ENCODE measurements at regions not wholly inside any gene's neighbourhood (a gene's known extent, or its start where the extent isn't known, plus 50 kb on each side); places are given as distances from the start of the nearest gene placed in this dataset.
"Not testable (repeated sequence)": the region's sequence is repeated elsewhere in the genome, so short reads cannot be mapped to it uniquely, and the experiment has no call there.

DNA sequence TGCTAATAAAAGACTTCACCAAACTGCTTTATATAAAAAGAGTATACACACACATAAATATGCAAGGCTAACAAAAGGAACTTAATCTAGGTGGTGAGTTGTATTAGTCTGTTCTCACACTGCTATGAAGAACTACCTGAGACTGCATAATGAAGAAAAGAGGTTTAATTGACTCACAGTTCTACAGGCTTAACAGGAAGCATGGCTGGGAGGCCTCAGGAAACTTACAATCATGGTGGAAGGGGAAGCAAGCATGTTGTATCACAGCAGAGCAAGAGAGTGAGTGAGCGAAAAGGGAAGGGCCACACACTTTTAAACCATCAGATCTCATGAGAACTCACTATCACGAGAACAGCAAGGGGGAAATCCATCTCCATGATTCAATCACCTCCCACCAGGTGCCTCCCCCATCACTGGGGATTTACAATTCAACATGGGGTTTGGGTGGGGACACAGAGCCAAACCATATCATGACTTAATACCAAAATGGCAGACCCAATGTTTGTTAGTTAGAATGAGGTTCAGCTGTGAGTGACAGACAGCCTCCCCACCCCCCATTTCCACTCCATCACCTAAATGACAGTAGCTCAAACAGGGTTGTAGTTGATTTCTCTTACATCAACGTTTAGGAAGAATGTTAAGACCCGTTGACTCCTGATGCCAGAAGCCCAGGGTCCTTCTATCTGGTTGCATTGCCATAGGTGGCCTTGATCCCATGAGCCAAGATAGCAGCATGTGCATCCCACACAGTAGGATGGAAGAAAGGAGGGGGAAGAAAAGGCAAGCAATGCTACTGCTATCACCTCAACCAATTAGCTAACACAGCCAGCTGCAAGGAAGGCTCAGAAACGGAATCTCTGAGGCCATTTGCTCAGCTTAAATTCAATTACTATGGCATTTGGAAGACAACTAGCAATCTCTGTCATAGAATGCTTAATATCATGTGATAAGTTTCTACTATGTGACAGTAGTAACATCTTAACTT is 77.0 kb downstream of the CCDC71L start:
- no peak for DNase-seq

DNA sequence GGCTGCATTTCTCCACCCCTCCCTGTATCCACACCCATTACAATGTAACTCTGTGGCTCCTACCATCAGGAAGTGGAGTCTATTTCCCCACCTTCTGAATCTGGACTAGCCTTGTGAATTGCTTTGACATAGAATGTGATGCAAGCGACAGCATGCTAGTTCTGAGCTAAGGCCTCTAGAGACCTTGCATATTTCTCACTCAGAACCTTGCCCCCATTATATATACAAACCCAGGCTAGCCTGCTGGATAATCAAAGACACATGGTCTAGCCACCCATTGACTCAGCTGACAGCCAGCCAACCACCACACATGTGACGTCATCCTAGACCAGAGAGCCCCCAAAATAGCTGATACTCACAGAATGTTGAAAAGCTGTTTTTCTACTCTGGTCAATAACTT is 77.9 kb downstream of the CCDC71L start:
- no peak for DNase-seq

DNA sequence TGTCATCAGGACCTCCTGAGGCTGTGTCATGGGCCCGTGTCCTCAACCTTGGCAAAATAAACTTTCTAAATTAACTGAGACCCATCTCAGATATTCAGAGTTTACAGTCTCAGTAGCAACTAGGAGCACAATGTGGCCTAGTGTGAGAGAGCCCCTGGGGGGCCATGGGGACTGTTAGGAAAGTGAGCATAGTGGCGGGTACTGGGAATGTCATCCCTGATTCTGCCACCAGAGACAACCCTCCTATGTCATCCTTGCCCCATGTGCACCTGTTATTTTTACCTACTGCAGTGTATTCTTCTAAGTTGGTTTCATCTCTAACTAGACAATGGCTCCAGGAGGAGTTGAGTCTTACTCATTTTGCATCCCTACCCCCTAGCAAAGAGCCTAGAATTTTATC is 78.6 kb downstream of the CCDC71L start:
- DNase-seq, result no peak

DNA sequence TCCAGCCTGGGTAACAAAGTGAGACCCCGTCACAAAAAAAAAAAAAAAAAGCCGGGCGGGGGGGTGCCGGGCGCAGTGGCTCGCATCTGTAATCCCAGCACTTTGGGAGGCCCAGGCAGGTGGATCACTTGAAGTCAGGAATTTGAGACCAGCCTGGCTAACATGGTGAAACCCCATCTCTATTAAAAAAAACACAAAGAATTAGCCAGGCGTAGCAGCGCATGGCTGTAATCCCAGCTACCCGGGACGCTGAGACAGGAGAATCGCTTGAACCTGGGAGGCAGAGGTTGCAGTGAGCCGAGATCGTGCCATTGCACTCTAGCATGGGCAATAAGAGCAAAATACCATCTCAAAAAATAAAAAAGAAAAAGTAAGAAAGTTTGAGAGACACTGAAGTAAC is 81.9 kb downstream of the CCDC71L start:
- not testable (repeated sequence) for DNase-seq

DNA sequence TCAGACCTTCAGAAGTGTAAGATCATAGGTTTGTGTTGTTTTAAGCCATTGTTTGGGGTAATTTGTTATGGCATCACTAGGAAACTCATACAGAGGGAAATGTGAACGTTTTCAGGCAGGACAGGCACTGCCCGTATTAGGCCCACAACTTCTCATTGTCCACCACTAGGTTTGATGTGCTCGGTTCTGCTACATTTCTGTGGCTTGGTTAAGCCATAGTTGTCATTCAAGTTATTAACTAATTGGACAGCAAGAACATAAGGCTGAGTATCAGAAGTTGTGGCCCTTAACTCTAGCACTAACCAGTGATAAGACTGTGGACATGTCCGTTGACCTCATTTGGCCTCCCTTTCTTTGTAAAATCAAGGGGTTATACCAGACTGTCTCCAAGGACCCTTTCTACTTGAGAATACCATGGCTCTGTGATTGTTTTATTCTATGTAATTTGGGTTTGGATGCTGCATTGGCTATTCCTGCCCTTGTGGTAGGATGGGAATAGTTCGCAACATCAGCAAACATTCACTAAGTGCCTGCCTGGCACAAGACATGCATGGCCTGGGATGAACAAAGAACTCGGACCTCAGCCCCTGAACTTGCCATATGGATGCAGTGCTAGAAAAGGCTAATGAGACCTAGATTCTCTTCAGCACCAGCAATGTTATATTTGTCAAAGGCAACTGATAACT is 85.7 kb downstream of the CCDC71L start:
- no peak for DNase-seq

DNA sequence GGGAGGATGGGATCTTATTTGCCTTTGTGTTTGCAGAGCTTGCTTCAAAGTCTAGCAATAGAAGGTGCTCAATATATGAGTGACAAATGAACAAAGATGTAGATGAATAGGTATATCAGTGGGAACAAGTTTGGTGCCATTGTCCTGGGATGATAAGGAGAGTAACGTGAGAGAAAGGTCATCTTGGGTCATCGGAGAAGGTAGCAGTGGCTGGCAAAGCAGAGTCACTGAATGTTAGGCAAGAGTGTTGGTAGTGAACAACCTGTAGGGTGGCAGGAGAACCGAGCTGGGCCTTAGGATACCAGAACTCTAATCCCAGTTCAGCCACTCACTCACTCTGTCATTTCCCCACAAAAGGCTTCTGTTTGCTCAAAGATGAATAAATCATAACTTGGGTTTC is 87.2 kb downstream of the CCDC71L start:
- no peak for DNase-seq

DNA sequence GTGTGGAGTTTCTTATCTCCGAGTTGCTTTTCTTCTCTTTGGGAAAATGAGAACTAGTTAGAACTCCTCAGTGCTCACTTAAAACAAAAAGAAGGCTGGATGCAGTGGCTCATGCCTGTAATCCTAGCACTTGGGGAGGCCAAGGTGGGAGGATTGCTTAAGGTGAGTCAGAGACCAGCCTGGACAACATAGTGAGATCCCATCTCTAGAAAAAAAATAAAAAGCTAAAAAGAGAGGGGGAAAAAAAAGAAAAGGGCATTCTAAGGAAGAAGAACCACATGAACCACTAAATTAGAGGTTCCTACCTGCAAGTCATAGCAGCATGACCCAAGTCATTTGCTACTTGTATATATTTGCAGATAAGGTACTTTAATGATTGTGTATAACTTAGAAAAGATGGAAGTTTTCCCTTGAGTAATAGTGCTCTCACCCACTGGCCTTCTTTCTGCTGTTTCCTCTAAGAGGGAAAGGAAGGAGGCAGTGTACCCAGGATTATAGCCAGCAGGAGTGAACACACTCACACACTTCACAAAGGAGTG is 87.8 kb downstream of the CCDC71L start:
- no peak for DNase-seq

DNA sequence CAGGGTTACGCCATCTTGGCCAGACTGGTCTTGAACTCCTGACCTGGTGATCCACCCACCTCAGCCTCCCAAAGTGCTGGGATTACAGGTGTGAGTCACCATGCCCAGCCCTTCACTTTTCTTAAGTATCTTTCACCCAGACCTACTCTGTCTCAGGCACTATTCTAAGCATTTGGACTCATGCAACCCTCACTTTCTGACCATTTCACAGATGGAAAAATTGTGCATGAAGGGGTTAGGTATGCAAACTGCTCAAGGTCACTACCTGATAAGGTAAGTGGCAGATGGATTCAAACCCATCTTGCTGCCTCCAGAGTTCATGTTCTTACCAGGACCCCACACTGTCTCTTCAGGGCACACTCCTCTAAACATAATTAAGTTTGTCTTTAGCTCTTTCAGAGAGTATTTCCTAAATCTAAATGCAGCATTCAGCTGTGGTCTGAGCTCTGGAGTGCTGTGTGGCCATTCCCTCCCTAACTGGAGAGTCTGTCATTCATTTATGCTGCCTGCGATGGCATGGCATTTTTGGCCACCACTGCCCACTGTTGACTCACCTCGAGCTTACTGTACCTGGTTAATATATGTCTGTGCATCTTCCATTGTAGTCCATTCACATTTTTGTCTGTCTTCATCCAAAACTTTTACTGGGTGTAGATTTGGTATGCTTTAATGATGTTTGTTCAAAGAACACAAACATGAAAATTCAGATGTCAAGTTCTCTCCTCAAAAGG is 88.4 kb downstream of the CCDC71L start:
- DNase-seq, result no peak

DNA sequence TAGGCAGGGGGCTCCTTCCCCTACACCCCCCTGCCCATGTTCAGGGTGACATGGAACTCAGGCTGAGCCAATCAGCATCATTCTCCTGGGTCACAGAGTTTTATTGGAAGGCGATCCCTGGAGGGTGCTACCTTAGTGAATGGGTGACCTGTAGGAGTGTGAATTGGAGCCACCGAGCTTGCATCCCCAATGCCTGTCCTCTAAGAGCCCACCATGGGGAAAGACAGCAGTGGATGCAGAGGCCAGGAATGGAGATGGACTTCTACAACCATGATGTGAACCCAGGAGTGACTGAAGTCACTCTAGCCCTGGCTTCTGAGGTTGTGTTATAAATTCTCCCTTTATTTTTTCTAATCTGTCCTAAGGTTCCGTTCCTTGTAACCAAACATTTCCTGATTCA is 89.4 kb downstream of the CCDC71L start:
- no peak for DNase-seq

DNA sequence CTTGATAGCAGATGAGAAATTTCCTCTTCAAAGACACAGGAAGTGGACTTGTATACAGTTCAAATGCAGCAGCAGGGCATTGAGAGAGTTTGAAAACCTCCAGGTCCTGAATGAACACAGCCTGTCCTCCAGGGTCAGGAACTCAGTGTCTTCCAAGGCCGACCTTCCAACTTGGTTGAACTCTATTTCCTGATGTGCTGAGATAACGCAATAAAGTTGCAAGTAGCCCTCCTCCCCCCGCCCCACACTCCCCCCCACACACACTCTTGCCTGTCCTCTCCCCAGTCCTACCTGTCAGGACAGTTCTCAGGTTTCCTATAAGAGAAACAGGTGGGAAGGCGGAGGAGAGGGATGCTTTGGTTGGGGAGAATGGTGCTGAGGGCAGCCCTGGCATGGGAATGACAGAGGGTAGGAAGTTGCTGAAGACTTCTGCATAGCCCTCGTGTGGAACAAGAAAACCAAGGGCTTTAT is 90.0 kb downstream of the CCDC71L start:
- DNase-seq, result no peak

DNA sequence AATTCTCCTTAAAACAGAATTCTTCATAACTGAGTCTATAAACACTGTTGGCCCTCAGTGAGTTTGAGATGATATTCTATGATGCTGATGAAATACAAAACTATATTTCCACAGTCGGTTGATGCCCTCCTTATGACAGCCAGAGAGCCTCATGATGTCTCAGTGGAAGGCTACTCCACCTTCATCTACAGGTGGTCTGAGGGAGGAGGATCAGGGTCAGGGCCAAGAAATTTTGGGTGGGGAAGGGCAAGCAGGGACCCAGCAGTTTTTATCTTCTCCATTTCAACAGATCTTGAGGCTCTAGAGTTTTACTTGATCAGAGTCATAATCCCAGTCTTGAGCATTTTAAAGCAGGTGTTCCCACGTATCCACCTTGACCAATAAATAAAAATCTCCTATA is 90.8 kb downstream of the CCDC71L start:
- no peak for DNase-seq

DNA sequence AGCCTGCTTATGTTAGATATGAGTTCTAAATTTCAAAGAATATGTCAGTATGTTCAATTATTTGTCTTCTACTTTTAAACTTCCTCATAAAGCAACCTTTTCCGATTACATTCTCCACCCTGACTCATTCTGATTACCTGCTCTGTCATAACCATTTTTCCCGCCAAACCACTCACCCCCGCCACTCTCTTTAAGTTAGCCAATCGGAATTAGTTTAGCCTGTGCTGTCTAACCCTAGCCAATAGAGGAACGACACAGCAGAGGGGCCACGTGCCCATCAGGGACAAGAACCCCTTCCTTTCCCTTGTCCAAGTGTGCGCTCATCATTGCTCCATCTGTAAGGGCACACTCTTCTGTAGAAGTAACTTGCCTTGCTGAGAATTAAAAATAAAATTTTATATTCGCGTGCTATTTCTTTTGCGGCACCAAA is 91.4 kb downstream of the CCDC71L start:
- DNase-seq, result no peak

DNA sequence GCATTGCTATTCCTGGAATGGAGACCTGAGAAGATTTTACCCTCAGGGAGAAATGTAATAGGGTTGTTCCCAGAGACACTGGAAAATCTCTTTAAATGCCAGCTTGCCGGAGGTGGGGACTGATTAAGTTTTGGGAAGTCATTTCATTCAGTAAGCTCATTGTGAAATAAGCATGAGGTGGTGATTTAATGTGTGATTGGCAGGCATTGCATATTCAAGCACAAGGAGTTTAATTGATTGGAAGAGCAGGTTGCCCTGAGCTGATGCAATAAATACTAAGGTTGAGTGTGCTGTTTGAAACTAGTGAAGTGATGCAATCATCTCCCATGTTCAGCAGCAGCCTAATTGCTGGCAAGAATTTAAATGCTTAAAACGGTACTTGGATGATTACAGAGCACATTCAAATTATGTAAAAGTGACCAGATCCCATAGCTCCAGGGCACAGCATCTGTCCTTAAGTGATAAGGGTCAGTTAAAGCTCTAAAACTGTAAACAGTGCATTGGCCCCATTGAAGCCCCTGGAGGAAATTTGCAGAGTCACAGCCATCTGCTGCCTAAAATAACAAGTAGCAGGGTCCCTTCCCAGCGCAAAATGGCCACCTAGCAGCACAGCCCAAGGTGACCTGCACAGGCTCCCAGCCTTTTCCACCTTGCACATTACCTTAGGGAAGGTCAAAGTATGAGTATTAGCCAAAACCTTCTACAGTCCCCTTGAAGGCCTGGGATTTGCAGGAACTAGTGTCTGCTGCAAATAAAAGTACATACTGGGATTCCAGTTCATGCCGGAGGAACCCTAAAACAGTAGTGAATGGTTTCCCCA is 92.1 kb downstream of the CCDC71L start:
- DNase-seq, result no peak

DNA sequence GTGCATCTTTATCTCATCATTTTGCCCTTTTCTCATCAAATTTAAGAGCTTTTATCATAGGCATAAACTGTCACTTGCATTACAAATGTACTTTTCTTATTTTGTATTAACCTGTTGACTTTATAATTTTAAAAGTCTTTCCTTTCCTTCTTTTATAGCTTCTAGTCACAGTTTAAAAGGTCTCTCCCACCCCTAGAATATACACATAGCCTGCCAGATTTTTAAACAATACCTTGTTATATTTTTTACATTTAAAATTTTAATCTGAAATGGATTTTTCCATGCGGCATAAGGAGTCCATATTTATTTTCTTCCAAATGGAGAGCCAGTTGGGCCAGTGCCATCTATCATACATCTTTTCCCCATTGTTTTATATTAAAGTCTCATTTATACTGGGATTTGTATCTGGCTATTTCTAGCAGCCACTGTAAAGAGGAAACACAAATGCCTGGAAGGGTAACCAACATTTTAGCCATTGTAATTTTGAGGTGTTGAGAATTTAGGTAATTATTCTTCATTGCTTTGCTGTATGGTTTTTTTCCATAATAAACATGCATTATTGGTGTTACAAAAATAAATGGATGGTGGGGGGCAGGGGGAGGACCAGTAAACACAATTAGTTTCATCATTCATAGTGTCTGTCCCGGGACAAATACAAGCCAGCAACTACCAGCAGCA is 92.8 kb downstream of the CCDC71L start:
- no peak for DNase-seq

DNA sequence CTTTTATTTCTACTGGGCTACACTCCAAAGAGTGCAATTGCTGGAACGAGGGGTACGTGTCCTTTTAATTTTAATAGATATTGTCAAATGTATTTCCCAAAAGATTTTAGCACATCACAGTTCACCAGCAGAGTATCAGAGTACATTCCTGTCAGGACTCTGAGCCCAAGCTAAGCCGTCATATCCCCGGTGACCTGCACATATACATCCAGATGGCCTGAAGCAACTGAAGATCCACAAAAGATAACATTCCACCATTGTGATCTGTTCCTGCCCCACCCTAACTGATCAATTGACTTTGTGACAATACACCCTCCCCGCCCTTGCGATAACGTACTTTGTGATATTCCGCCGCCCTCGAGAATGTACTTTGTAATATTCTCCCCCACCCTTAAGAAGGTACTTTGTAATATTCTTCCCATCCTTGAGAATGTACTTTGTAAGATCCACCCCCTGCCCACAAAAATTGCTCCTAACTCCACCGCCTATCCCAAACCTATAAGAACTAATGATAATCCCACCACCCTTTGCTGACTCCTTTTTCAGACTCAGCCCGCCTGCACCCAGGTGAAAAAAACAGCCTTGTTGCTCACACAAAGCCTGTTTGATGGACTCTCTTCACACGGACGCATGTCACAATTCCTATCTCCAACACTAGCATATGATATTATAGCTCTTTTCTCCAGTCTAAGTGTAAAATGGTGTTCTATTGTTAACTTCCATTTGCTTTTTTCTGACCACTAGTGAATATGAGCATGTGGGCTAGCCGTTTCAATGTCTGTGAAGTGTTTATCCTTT is 93.6 kb downstream of the CCDC71L start:
- DNase-seq, result not testable (repeated sequence)

DNA sequence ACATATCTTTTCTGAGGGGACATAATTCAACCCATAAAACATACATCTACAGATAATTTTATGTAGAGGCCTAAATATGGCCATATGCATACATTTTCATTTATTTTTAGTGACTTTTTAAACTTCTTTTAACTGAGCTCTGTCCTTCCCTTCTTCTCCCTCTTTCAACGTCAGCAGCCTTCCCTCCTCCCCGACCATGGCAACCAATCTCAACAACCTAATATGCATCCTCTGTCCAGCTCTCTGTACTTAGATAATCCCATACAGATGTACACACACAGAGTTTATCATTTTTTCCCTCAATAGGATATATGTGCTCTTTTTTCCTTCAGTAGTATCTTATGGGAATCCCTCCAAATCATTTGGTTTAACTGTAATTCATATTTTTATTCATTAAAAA is 94.3 kb downstream of the CCDC71L start:
- DNase-seq, result no peak

DNA sequence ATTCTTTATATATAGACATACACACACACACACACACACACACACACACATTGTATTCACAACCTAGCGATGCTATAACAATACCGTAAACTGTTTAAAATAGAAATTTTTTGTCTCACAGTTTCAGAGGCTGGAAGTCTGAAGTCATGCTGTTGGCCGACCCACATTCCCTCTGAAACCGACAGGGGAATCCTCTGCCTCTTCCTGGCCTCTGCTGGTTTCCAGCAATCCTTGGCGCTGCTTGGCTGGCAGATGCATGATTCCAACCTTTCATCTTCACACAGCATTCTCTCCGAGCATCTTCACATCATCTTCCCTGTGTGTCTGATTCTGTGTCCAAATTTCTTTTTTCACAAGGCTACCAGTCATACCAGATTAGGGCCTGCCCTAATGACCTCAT is 94.8 kb downstream of the CCDC71L start:
- DNase-seq, result no peak

DNA sequence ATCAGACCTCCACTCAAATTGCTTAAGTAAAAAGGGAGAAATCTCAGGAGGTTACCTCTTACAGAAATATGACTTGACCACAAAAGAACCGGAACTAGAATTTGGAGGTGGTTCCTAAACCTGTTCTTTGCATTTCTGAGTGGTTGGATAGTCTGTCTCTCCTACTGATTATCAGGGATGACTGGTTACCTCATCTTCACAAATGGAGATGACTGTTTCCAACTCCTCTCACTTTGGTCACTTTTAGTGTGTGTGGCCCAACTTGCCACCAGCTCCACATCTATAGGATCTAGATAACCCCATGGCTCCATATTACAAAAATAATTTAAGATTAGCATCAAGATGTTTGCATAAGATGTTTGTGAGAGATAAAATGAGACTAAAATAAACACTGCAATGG is 95.5 kb downstream of the CCDC71L start:
- DNase-seq, result no peak

DNA sequence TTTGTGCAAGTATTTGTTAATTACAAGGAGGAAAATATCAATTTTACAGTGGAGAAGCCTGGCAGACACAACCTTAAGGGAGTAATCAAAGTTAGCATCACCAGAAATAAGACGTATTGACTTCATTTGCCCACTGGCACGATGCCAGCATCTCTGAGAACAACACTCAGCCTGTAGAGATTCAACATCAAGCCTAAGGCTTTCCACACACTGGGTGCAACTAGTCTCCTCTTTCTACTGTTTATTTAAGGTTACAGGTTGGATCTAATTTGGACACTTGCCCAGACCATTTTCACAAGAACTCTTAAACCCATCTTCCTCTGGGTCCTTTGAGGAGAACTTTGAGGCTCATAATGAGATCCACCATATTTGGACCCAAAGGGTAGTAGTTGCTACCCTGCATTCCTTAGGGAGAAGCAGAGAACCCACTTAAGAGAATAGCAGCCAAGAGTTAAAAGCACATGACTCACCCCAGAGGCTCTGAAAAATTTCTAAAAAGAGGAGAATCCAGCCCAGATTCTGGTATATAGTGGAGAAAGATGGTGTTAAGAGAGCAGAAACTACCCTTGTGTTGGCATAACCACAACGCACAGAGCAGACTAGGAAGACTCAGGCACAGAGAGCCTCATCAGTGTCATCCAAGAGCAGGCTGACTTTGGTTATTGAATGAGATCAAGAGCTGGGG is 97.3 kb downstream of the CCDC71L start:
- DNase-seq, result no peak
